Ovary (tissue), 3 donors: ENCODE measurements at regions not wholly inside any gene's neighbourhood (a gene's known extent, or its start where the extent isn't known, plus 50 kb on each side); places are given as distances from the start of the nearest gene placed in this dataset.

Source experiments
- CTCF ChIP-seq, 3 donors: fragments of 450-650 bp in 2 of 3; fragments of 200-600 bp in 1 of 3; IDR thresholded peaks; one replicate each; pipeline versions ENCODE4 v1.5.1 to v1.8.0; 2016 to 2022; ENCODE audit warnings: antibody characterized with exemption in 3 of 3, mild to moderate bottlenecking in 1 of 3
- EP300 ChIP-seq: sonication (generic); formaldehyde crosslinking; IDR thresholded peaks from one replicate; pipeline ENCODE4 v1.6.1; 2017; ENCODE audit warnings: antibody characterized with exemption
- donor health status: DM: no; HTN: no; CAD: no.

GRCh38 chr11:129701706-129702105 is 113.9 kb upstream of the TMEM45B start:
- no peak for TF ChIP-seq EP300
- TF ChIP-seq CTCF (IDR thresholded peaks at IDR 0.05), result no peak
